Stimulated activated CD4-positive, alpha-beta T cell treated with anti-CD3 and anti-CD28 coated beads, Interleukin-15, amount 100 ng/mL, for 1 hour (primary cell): ENCODE measurements at regions not wholly inside any gene's neighbourhood (a gene's known extent, or its start where the extent isn't known, plus 50 kb on each side); places are given as distances from the start of the nearest gene placed in this dataset.
"Not testable (repeated sequence)": the region's sequence is repeated elsewhere in the genome, so short reads cannot be mapped to it uniquely, and the experiment has no call there.

Experiments used
- DNase-seq, 2 donors: peaks; one replicate each; pipeline ENCODE4 v3.0.0-alpha.2; 2020; ENCODE audit warnings: low read depth in 1 of 2, low spot score in 1 of 2

DNA sequence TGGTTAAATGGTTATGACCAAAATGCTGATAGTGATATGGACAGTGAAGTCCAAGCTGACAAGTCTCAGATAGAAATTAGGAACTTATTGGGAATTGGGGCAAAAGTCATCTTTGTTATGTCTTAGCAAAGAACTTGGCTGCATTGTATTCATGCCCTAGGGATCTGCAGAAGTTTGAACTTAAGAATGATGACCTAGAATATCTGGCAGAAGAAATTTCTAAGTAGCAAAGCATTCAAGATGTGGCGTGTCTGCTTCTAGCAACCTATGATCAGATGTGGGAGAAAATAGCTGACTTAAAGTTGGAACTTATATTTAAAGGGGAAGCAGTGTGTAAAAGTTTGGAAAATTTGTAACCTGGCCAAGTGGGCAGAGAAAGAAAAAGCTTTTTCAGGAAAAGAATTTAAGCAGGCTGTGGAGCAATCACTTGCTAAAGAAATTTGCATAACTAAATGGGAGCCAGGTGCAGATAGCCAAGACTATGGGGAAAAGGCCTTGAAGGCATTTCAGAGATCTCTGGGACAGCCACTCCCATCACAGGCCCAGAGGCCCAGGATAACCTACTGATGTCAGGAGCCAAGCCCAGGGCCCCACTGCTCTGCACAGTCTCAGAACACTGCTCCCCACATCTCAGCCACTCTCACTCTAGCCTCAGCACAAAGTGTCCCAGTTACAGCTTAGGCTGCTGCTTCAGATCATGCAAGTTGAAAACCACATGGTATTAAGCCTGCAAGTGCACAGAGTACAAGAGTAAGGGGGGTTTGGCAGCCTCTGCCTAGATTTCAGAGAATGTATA lies 147.8 kb upstream of the TGFBR2 start:
- DNase-seq: no peak

DNA sequence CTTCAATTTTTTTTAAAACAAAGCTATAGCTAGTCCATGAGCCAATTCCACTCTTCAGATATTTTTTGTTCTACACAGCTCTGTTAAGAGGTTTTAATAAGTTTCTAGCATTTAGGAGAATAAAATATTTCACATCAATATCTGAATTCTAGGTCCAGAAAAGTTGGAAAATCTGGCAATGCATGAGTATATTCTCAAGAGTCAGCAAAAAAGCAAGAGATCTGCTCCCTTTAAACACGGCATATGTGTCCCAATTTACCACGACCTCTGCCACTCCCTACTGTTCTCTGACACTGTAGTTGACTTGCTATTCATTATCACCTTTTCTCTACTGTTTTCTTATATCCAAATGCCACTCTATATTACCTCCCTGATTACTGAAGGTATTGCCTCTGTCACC lies 145.1 kb upstream of the TGFBR2 start:
- DNase-seq: no peak

DNA sequence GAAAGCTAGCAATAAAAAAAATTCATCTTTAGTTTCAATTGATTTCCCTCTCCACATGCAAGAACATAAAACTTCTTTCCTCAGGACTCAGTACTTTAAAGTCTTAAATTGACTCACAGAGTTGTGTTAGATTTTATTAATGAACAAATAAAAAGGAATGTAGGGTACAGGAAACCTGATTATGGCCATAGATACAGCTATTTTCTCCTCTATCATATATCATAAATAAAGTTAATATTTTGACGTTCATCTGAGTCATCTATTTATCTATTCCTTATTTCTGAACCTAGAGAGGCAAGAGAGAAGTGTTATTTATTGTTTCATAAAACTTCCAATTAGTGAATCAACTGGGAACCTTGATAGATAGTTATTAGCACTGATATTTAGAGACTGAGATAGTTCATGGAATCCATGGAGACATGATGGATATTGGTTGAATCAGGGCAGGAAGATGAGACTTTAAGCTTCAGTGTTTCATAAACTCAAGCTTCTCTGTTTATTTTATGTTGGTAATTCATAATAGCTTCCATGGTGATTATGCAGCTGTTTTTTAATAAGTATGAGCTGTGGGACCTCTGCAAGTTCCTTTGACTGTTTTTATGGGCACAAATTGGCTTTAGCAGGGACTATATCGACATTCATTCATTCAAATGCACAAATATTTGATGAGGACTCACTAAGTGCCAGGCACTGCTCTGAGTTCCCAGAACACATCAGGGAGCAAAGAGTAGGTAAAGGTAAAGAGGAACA lies 143.5 kb upstream of the TGFBR2 start:
- DNase-seq: no peak

DNA sequence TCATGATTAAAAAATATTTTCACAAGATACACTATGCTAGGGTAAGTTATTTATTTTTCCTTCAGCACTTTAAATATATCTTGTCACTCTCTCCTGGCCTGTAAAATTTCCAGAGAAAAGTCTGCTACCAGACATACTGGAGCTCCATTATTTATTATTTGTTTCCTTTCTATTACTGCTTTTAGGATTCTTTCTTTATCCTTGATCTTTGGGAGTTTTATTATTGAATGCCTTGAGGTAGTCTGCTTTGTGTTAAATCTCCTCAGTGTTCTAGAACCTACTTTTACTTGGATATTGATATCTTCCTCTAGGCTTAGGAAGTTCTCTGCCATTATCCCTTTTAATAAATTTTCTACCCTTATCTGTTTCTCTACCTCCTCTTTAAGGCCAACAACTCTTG lies 142.0 kb upstream of the TGFBR2 start:
- DNase-seq: no peak

DNA sequence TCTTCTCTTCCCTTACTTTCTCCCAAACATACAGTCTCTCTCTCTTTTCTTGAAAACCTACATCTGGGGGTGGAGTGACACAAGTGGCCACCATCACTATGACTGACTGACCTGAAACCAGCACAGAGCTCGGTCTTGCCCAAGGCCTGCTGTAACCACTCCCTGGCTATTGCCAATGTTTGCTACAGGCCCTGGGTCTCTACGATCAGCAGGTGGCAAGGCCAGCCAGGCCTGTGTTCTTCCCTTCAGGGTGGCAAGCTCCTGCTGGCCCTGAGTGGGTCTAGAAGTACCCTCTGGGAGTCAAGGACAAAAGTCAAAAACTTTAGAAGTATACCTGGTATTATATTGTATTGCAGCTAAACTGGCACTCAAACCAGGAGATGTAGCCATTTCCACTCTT lies 140.9 kb upstream of the TGFBR2 start:
- DNase-seq: no peak

DNA sequence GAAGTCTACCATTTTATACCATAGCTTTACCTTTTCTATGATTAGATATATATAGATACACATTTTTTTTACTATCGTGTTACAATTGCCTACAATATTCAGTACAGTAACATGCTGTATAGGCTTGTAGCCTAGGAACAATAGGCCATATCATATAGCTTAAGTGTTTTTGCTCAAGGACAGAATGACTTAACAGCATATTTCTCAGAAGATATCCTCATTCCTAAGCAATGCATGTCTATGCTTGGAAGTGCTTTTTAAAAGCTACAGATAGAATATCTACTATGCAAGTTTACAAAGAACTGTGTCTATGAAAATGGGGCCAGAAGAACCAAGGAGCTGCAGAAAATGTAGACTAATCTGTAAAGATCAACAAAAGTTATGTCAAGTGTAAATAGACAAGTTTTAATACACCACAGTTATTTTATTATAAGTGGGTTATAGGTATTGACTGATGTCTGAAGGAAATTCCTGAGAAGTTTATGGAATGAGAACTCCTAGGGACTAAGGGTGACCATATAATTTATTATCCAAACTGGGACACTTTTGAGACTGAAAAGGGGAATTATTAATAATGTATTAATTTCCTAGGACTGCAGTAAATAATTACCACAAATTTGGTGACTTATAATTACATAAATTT lies 138.7 kb upstream of the TGFBR2 start:
- DNase-seq: no peak

DNA sequence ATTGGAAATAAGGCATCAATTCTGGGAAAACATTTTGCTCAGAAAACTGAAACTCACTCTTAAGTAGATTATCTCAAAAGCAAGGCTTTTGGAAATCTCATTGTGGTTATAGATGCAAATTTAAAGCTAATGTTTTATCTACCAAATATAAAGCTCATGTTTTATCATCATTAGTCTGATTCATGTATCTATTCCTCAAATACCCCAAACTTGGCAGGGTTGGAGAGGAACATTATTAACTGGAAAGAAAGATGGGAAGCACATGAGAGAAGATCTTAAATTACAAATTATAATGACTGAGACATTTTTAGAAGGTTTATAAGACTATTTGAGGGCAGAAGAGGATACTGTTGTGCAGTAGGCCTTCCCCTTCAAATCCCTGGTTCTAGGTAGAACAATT lies 137.3 kb upstream of the TGFBR2 start:
- DNase-seq: no peak

DNA sequence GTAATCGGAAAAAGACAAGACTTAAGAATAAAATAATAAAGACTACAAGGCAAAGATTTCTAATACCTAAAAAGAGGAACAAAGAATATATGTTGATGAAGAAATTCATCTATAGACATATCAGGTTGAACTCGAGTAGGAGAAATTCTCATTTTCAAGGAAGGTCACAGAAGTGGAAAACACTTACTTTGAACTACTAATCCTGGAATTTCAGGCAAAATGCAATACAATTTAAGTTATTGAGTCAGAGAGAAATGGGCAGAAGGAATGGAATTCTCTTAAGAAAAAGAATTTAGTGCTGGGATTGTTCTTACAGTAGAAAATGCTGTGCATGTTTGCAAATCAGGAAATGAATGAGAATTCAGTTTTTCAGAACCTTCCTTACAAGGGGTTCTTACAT lies 135.9 kb upstream of the TGFBR2 start:
- DNase-seq: no peak

DNA sequence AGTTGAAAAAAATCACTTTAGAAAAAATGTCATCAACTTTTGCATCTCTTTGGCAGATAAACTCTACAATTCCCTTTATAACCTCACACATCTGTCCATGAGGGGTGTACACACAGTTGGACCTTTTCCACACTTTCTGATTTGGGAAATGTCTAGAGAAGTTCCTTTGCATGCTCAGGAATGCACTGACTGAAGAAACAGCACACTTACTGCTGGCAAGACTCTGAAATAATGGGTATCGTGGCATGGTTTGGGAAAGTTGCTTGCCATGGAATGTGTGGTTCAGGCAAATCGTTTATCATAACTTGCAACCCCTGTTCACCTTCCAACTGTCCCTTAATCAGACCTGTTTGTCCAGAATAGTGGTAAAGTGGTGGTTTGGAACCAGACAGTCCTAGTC lies 135.3 kb upstream of the TGFBR2 start:
- no peak for DNase-seq

DNA sequence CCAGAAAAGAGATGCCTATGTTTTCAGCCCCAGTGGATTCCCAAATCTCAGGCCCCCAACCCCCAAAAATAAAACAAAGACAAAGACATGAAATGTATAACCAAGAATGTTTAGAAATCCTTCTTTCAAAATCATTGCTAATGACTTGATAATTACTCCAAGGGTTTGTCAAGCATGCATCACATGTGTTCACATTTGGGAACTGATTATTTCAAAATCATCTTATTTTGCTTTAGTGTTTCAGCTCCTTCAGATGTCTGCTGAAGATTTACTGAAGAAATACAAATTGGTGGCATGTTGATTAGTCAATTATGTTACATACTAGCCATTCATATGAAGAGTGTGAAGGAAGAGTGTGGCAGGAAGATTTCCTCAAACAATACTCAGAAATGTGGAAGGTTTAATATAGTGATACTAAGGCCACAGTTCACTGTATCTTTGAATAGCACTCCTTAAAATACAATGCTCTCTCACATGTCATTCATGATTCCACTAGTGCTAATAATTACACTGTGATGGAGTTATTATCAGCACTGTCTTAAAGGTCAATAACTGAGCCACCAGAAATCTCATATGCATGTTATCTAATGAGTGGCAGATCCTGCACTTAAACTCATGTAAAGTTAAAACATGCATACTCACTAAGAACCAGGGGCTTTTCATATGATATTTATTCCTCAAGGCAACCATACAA lies 134.5 kb upstream of the TGFBR2 start:
- DNase-seq: no peak

DNA sequence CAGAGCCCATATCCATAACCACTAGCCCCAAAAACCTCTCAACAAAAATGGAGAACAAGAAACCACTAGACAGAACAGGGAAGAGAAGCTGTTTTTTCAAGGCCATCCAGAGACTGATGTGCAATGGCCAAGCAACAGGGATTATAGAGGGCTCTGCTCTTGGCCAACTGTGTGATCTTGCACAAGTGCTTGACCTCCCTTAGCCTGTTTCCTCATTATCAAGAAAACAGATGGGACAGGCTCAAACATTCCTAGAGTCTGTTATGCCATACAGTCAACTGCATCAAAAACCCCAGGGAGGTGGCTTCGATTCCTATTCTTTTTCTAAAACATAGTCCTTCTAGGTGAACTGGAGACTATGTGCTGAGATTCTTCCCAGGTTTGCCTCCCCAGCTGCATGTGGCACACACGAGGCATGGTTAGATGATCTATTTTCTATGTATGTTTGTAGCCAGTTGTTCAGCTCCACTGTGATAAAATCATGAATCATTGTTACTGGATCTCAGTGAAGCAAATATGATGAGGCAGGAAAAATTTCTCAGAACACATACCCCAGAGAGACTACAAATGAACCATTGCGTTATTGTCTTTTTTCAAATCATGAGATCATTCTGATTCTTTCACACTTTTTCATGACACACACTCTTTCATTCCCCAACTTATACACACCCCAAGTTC lies 132.9 kb upstream of the TGFBR2 start:
- no peak for DNase-seq

DNA sequence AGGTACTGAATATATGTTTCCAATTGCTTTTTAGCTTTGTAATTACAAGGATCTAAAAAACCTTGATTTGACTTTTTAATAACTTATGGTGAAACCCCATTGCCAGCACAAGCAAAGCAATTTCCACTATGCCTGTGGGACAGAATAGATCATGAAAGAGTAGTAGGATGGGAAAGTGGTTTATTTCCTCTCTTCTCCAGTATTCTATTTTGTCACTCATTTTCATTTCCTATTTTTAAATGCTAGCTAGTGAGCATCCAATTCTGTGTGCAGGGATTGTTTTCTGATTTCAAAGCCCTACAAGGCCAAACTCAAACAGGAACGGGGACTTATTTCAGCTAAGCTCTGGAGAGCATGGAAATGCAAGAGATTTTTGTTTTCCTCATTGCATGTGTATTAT lies 132.0 kb upstream of the TGFBR2 start:
- no peak for DNase-seq

DNA sequence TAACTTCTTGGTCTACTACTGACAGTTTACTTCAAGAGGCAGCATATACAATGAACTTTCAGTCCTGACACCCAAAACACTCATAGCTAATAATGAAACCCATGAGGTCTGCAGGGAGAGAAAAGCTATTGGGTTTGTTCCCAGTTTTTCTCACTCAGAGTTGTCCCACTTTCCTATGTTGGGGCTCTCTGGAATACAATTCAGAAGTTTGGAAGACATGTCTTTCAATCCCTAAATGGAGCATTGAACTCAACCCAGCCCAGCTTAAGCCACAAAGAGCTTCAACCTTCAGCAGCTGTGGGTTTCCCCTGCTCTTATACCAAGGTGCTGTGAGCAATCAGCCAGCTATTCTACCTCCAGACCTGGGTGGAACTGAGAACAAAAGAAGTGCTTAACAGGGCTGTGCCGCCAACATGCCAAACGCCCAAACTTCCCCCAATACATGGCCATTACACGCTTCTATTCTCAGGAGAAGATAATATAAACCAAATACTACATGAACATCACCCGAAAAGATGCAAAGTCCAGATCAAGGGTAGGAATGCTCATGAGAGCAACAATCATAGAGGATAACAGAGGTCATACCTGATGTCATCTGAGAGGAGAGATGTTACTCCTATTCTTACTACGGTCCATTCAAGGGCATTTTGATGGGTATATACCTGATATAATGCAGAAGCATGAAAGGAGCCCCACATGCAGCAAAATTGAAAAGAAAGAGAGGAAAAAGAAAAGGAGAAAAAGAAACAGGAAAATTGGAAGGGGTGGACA lies 131.2 kb upstream of the TGFBR2 start:
- DNase-seq: no peak

DNA sequence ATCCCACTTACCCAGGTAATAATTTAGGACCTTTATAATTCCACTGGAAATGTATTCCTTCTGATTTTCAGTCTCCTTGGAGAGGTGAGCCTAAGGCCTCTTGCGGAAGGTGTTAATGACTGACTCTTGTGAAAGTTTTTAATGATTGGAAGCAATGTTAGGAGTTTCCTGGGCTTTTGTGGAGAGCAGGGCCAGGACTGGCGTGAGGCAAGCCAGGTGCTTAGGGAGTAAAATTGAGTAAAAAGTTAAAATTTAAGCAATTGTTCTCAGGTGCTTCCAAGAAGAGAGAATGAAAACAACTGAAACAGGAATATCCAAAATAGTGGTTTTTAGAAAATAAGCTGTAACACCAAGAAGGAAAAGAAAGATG lies 130.6 kb upstream of the TGFBR2 start:
- no peak for DNase-seq

DNA sequence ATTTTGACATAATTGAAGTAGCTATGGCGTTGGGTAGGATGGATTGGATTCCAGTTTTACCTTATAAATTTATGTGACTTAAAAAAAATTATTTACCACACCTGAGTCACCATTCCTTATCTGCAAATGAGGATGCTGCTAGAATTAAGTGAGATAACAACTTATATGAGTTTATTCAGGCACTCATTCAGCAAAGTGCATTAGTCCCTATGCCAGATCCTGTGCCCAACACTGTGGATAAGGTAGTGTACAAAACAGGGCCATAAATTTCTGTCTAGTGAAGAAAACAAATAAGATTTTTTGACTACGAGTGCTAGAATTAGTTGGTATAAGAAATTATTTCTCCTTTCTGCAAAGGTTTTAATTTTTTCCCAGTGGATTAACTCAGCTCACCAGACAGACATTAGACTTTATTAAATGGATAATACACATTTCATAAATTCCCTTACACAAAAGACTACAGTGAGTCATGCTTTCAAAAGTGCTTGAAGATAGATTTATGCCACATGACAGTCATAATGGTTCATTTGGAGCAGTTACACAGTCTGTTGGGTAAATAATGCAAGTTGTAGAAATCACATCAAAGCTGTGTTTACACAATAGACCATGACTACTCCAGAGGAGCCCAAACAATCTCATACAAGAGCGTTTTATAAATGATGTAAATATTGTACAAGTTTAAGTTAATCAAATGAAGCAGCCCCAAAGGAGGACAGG lies 129.9 kb upstream of the TGFBR2 start:
- no peak for DNase-seq

DNA sequence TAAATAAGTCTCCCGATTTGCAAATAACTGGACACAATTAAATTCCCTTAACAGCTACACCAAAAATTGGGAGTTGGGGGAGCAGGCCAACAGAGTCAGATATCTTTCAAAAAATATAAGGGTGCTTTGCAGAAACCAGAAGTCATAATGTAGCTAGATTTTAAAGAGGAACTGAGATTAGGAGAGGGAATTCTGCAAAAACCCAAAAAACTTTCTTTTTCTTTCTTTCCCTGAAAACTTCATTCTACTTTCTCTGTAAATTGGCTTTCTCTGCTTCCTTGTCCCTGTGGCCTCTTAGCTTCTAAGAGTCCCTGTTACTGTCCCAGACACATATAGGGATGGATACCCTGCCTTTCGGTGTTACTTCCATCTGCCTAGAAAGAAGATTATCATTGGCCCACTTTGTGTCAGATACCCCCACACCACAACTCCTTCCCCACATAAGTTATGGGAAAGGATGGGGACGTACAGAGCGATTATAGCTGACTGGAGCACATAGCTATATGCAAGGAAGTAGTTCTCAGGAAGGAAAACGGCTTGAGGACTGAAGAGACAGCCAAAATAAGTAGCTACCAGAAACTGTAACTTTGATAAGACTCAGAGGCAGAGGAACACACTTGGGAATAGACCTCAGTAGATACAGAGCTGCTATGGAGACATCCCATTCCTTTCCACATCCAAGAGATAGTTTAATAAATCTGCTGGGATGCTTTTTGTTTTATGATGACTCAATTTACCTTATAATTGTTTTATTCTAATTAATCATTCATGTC lies 129.1 kb upstream of the TGFBR2 start:
- DNase-seq: no peak

DNA sequence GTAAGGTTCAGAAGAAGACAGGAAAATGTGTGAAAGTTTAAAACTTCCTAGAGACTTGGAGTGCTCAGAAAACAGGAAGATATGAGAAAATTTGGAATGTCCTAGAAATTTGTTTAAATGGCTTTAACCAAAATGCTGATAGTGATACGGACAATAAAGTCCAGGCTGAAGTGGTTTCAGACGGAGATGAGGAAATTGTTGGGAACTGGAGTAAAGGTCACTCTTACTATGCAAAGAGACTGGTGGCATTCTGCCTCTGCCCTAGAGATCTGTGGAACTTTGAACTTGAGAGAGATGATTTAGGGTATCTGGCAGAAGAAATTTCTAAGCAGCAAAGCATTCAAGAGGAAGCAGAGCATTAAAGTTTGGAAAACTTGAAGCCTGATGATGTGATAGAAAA lies 126.7 kb upstream of the TGFBR2 start:
- not testable (repeated sequence) for DNase-seq

DNA sequence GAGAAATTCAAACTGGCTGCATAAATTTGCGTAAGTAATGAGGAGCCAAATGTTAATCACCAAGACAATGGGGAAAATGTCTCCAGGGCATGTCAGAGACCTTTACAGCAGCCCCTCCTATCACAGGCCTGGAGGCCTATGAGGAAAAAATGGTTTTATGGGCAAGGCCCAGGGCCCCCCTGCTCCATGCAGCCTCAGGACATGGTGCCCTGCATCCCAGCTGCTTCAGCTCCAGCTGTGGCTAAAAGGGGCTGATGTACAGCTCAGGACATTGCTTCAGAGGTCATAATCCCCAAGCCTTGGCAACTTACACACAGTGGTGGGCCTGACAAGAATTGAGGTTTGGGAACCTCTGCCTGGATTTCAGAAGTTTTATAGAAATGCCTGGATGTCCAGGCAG lies 126.2 kb upstream of the TGFBR2 start:
- not testable (repeated sequence) for DNase-seq

DNA sequence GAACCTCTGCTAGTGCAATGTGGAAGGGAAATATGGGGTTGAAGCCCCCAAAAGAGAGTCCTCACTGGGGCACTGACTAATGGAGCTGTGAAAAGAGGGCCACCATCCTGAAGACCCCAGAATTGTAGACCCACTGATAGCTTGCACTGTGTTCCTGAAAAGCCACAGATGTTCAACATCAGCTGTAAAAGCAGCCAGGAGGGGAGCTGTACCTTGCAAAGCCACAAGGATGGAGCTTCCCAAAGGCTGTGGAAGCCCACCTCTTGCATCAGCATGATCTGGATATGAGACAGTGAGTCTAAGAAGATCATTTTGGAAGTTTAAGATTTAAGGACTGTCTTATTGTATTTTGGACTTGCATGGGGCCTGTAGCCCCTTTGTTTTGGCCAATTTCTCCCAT lies 125.8 kb upstream of the TGFBR2 start:
- no peak for DNase-seq
